GM19467 (cell line): ENCODE measurements at regions not wholly inside any gene's neighbourhood (a gene's known extent, or its start where the extent isn't known, plus 50 kb on each side); places are given as distances from the start of the nearest gene placed in this dataset.
"Not testable (repeated sequence)": the region's sequence is repeated elsewhere in the genome, so short reads cannot be mapped to it uniquely, and the experiment has no call there.

Experiments used
- ATAC-seq: cut with Tn5 transposase; IDR thresholded peaks from one replicate; pipeline ENCODE4 v1.9.1; 2021; ENCODE audit warnings: mild to moderate bottlenecking, moderate library complexity; ENCODE audit not compliant: unreplicated experiment

- no peak for ATAC-seq
These were observed 50.8 kb upstream of the SEL1L start for GRCh38 chr14:81584495-81584894.

- ATAC-seq: no peak
These were observed 55.9 kb upstream of the SEL1L start for GRCh38 chr14:81589381-81590065.

- no peak for ATAC-seq
These were observed 57.6 kb upstream of the SEL1L start for GRCh38 chr14:81591266-81591665.

GRCh38 chr14:81594012-81594411 is 60.4 kb upstream of the SEL1L start:
- ATAC-seq: no peak

GRCh38 chr14:81605660-81606059 is 72.0 kb upstream of the SEL1L start:
- no peak for ATAC-seq

GRCh38 chr14:81613341-81614045 is 79.8 kb upstream of the SEL1L start:
- ATAC-seq: no peak

GRCh38 chr14:81614302-81614701 is 80.6 kb upstream of the SEL1L start:
- not testable (repeated sequence) for ATAC-seq

GRCh38 chr14:81618695-81619094 is 85.0 kb upstream of the SEL1L start:
- no peak for ATAC-seq

- ATAC-seq: no peak
These were observed 86.2 kb upstream of the SEL1L start for GRCh38 chr14:81619816-81620215.

- not testable (repeated sequence) for ATAC-seq
These were observed 90.2 kb upstream of the SEL1L start for GRCh38 chr14:81623771-81624396.

- ATAC-seq: no peak
These were observed 91.7 kb upstream of the SEL1L start for GRCh38 chr14:81625343-81625742.

GRCh38 chr14:81632157-81632556 is 98.5 kb upstream of the SEL1L start:
- no peak for ATAC-seq

GRCh38 chr14:81633496-81633895 is 99.8 kb upstream of the SEL1L start:
- ATAC-seq: no peak

- no peak for ATAC-seq
These were observed 104.0 kb upstream of the SEL1L start for GRCh38 chr14:81637639-81638038.

GRCh38 chr14:81638656-81639280 is 105.1 kb upstream of the SEL1L start:
- no peak for ATAC-seq

GRCh38 chr14:81653626-81654025 is 120.0 kb upstream of the SEL1L start:
- ATAC-seq: no peak

GRCh38 chr14:81655423-81656314 is 122.0 kb upstream of the SEL1L start:
- no peak for ATAC-seq

GRCh38 chr14:81656811-81657210 is 123.2 kb upstream of the SEL1L start:
- no peak for ATAC-seq

GRCh38 chr14:81662066-81662465 is 128.4 kb upstream of the SEL1L start:
- ATAC-seq: no peak

GRCh38 chr14:81662570-81663197 is 129.0 kb upstream of the SEL1L start:
- no peak for ATAC-seq
